Hepatocyte (in vitro differentiated cells): ENCODE measurements at regions not wholly inside any gene's neighbourhood (a gene's known extent, or its start where the extent isn't known, plus 50 kb on each side); places are given as distances from the start of the nearest gene placed in this dataset.

Source experiments
- EZH2 ChIP-seq: fragments of 200-600 bp; sonication (generic); IDR thresholded peaks from 2 replicates; pipeline ENCODE4 v1.6.1; 2016; ENCODE audit warnings: antibody characterized with exemption, mild to moderate bottlenecking, borderline replicate concordance
- TF ChIP-seq, protein P1 (sequence below): fragments of 200-600 bp; sonication (generic); IDR thresholded peaks from 2 replicates; pipeline ENCODE4 v1.5.1; 2016; ENCODE audit warnings: antibody characterized with exemption, mild to moderate bottlenecking; ENCODE audit not compliant: poor library complexity

DNA sequence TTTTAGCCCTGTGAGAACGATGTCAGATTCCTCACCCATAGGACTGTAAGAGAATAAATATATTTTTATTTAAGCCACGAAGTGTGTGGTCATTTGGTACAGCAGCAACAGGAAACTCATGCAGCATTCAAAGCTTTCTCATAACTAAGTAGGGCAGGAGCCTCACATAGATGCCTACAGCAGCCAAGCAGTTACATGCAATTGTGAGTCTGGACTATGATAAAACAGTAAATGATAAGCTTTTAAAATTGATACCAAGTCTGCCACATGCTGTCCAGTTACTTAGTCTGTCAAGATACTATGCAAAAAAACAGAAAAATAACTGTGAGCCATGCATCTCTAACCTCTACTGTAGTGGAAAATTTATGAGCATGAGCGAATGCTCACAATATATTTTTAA, 359.6 kb downstream of the HS3ST1 start:
- TF ChIP-seq, protein P1, sequence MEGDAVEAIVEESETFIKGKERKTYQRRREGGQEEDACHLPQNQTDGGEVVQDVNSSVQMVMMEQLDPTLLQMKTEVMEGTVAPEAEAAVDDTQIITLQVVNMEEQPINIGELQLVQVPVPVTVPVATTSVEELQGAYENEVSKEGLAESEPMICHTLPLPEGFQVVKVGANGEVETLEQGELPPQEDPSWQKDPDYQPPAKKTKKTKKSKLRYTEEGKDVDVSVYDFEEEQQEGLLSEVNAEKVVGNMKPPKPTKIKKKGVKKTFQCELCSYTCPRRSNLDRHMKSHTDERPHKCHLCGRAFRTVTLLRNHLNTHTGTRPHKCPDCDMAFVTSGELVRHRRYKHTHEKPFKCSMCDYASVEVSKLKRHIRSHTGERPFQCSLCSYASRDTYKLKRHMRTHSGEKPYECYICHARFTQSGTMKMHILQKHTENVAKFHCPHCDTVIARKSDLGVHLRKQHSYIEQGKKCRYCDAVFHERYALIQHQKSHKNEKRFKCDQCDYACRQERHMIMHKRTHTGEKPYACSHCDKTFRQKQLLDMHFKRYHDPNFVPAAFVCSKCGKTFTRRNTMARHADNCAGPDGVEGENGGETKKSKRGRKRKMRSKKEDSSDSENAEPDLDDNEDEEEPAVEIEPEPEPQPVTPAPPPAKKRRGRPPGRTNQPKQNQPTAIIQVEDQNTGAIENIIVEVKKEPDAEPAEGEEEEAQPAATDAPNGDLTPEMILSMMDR = no peak
- TF ChIP-seq EZH2 = no peak
